ENCODE measurements at regions not wholly inside any gene's neighbourhood (a gene's known extent, or its start where the extent isn't known, plus 50 kb on each side); places are given as distances from the start of the nearest gene placed in this dataset.

GRCh38 chrX:73508861-73509260 is 54.1 kb upstream of the CHIC1 start:
- no peak overlapping the region for H3K27ac ChIP-seq (ENCODE audit: low read depth)
- no peaks in the 10 kb centered on the region for H3K9me2 ChIP-seq (ENCODE audit: insufficient read depth)
- H3K9me3 Mint-ChIP-seq, result peaks cover 6% of the 10 kb centered on the region; the same call in 2 of the 3 replicates
- peak overlapping the region; percentile 60 for H3K4me2 ChIP-seq
- no peak overlapping the region for H3K4me3 Mint-ChIP-seq
- no peaks in the 10 kb centered on the region for H4K20me1 ChIP-seq (replicated peaks; ENCODE audit: insufficient read depth)
- no peaks in the 10 kb centered on the region for H3F3A ChIP-seq (replicated peaks; ENCODE audit: low read depth)
- no peaks in the 10 kb centered on the region for H3K27me3 ChIP-seq (ENCODE audit: insufficient read depth)
- ATAC-seq, result no peak
- no peak for DNase-seq (ENCODE audit: low spot score)
- 0 out of 2 replicates have a peak, but pooled peaks cover 5% of the 10 kb centered on the region for H3K4me1 ChIP-seq (ENCODE audit: insufficient read depth)
- H3K4me3 ChIP-seq, result no peak overlapping the region
- H3K79me2 ChIP-seq (replicated peaks; ENCODE audit: insufficient read depth), result no peaks in the 10 kb centered on the region
- peaks cover 6% of the 10 kb centered on the region; the same call in 2 of the 3 replicates for H3K36me3 Mint-ChIP-seq (ENCODE audit: low read depth)
- H3K36me3 ChIP-seq (ENCODE audit: insufficient read depth), result no peaks in the 10 kb centered on the region
- no peaks in the 10 kb centered on the region for H3K27me3 Mint-ChIP-seq (ENCODE audit: insufficient read depth, low read depth, poor library complexity)
- no peak overlapping the region for H2AFZ ChIP-seq
- TF ChIP-seq, protein P1, sequence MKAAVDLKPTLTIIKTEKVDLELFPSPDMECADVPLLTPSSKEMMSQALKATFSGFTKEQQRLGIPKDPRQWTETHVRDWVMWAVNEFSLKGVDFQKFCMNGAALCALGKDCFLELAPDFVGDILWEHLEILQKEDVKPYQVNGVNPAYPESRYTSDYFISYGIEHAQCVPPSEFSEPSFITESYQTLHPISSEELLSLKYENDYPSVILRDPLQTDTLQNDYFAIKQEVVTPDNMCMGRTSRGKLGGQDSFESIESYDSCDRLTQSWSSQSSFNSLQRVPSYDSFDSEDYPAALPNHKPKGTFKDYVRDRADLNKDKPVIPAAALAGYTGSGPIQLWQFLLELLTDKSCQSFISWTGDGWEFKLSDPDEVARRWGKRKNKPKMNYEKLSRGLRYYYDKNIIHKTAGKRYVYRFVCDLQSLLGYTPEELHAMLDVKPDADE (IDR thresholded peaks at IDR 0.05), result no peak
- no peak for TF ChIP-seq ZNF331 (CRISPR knock-in tag; IDR thresholded peaks at IDR 0.05; ENCODE audit: low read depth)
- no peak for TF ChIP-seq REST (IDR thresholded peaks at IDR 0.05; ENCODE audit: unreplicated experiment)
- TF ChIP-seq, protein P2, sequence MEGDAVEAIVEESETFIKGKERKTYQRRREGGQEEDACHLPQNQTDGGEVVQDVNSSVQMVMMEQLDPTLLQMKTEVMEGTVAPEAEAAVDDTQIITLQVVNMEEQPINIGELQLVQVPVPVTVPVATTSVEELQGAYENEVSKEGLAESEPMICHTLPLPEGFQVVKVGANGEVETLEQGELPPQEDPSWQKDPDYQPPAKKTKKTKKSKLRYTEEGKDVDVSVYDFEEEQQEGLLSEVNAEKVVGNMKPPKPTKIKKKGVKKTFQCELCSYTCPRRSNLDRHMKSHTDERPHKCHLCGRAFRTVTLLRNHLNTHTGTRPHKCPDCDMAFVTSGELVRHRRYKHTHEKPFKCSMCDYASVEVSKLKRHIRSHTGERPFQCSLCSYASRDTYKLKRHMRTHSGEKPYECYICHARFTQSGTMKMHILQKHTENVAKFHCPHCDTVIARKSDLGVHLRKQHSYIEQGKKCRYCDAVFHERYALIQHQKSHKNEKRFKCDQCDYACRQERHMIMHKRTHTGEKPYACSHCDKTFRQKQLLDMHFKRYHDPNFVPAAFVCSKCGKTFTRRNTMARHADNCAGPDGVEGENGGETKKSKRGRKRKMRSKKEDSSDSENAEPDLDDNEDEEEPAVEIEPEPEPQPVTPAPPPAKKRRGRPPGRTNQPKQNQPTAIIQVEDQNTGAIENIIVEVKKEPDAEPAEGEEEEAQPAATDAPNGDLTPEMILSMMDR (conservative IDR thresholded peaks at IDR 0.05; ENCODE audit: low read depth in 2 of 2), result no peak
- no peak for TF ChIP-seq EZH2phosphoT487 (IDR thresholded peaks at IDR 0.05; ENCODE audit: unreplicated experiment)
- no peak for TF ChIP-seq JUNB (IDR thresholded peaks at IDR 0.05; ENCODE audit: unreplicated experiment)
- no peak for TF ChIP-seq EZH2 (IDR thresholded peaks at IDR 0.05; ENCODE audit: low read depth, unreplicated experiment)
- no peak for TF ChIP-seq POLR2AphosphoS5 (IDR thresholded peaks at IDR 0.05; ENCODE audit: low read depth)
- TF ChIP-seq ZNF462 (CRISPR knock-in tag; IDR thresholded peaks at IDR 0.05), result no peak
- no peak for TF ChIP-seq NANOG (IDR thresholded peaks at IDR 0.05; ENCODE audit: borderline replicate concordance)
- no peak for TF ChIP-seq CREB1 (CRISPR knock-in tag; IDR thresholded peaks at IDR 0.05; ENCODE audit: low read depth)
- TF ChIP-seq STAT1 (IDR thresholded peaks at IDR 0.05; ENCODE audit: unreplicated experiment), result no peak
- TF ChIP-seq ZNF114 (CRISPR knock-in tag; IDR thresholded peaks at IDR 0.05), result no peak
- H3K27ac Mint-ChIP-seq, result peak overlapping the region; percentile 36; the same call in 1 of the 2 replicates
- H3K4me1 Mint-ChIP-seq, result peaks cover 13% of the 10 kb centered on the region; the same call in 2 of the 3 replicates

All from GM23338 (cell line).